Panc1 (cell line): ENCODE measurements at regions not wholly inside any gene's neighbourhood (a gene's known extent, or its start where the extent isn't known, plus 50 kb on each side); places are given as distances from the start of the nearest gene placed in this dataset.

ENCODE experiments used
- CTCF ChIP-seq: fragments of 450-650 bp; IDR thresholded peaks from 2 replicates; pipeline ENCODE4 v1.5.1; 2017; ENCODE audit warnings: mild to moderate bottlenecking
- POLR2AphosphoS5 ChIP-seq: IDR thresholded peaks from 2 replicates; pipeline ENCODE4 v1.6.1; 2012; ENCODE audit warnings: mild to moderate bottlenecking, low read depth, low read length, moderate library complexity
- REST ChIP-seq, 2 experiments: IDR thresholded peaks; 2 replicates each; pipeline ENCODE4 v1.6.1; 2011 to 2012; ENCODE audit warnings: low read depth in 2 of 2, control low read depth in 1 of 2, low read length in 1 of 2, mild to moderate bottlenecking in 1 of 2, moderate library complexity in 1 of 2; ENCODE audit not compliant: insufficient read depth in 1 of 2
- SIN3A ChIP-seq: IDR thresholded peaks from 2 replicates; pipeline ENCODE4 v1.6.1; 2012; ENCODE audit warnings: low read depth, mild to moderate bottlenecking, low read length, moderate library complexity, borderline replicate concordance; ENCODE audit not compliant: insufficient read depth
- TCF7L2 ChIP-seq: IDR thresholded peaks from 2 replicates; pipeline ENCODE4 v1.6.1; 2011; ENCODE audit warnings: mild to moderate bottlenecking, low read depth, low read length, inconsistent platforms

DNA sequence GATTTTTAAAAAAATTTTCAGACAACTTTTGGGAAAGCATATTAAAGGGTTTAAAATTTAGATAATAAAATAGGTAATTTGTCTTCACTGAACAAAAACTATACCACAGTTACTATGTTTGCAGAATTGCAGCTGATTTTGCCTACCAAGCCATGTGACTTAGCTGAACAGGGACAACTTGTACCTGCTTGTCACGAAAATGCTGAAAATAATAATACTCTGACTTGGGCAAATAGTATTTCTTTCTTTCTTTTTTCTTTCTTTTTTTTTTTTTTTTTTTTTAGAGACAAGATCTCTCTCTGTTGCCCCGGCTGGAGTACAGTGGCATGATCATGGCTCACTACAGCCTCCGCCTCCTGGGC is 225.2 kb upstream of the PPP1R2C start:
- TF ChIP-seq CTCF (no peak), POLR2AphosphoS5 (no peak), REST (IDR thresholded peaks at IDR 0.05; ENCODE audit: insufficient read depth in 1 of 2, low read depth in 2 of 2, low read length in 1 of 2) (no peak), SIN3A (no peak), TCF7L2 (no peak)
